Osteoblast (primary cell): ENCODE measurements at regions not wholly inside any gene's neighbourhood (a gene's known extent, or its start where the extent isn't known, plus 50 kb on each side); places are given as distances from the start of the nearest gene placed in this dataset.
A peak's percentile ranks its signal among the peaks of the same experiment; 100 is the strongest.

Experiments used
- DNase-seq: peaks from one replicate; pipeline ENCODE4 v3.0.0; 2011; ENCODE audit warnings: low spot score, mixed read lengths; ENCODE audit not compliant: insufficient read length; ENCODE audit errors: missing footprints
- H2AFZ ChIP-seq: 2 replicates; pipeline ENCODE4 v1.6.0; 2011; ENCODE audit warnings: mild to moderate bottlenecking, low read length
- H3K27ac ChIP-seq: 2 replicates; pipeline ENCODE4 v1.5.1; 2011; ENCODE audit warnings: mild to moderate bottlenecking, low read depth, low read length, moderate library complexity
- H3K27me3 ChIP-seq: 2 replicates; pipeline ENCODE4 v1.6.0; 2012; ENCODE audit warnings: mild to moderate bottlenecking, control low read depth, inconsistent platforms, low read length, moderate library complexity; ENCODE audit not compliant: insufficient read depth
- H3K36me3 ChIP-seq: 2 replicates; pipeline ENCODE4 v1.5.1; 2011; ENCODE audit warnings: mild to moderate bottlenecking, low read length, control low read depth, moderate library complexity; ENCODE audit not compliant: insufficient read depth
- H3K4me1 ChIP-seq: 2 replicates; pipeline ENCODE4 v1.5.1; 2011; ENCODE audit warnings: mild to moderate bottlenecking, low read length, control low read depth, moderate library complexity; ENCODE audit not compliant: insufficient read depth
- H3K4me2 ChIP-seq: 2 replicates; pipeline ENCODE4 v1.6.0; 2011; ENCODE audit warnings: mild to moderate bottlenecking, low read length; ENCODE audit not compliant: insufficient read depth
- H3K4me3 ChIP-seq: fragments of 200-600 bp; sonication (generic); 3 replicates; pipeline ENCODE4 v1.5.1; 2012; ENCODE audit warnings: mild to moderate bottlenecking, low read length, inconsistent platforms; ENCODE audit not compliant: insufficient read depth
- H3K79me2 ChIP-seq: 2 replicates; pipeline ENCODE4 v1.6.0; 2012; ENCODE audit warnings: mild to moderate bottlenecking, low read length, control low read depth, inconsistent platforms; ENCODE audit not compliant: insufficient read depth
- H3K9me3 ChIP-seq: 2 replicates; pipeline ENCODE4 v1.5.1; 2011; ENCODE audit warnings: low read depth, low read length, control low read depth
- H4K20me1 ChIP-seq: 2 replicates; pipeline ENCODE4 v1.6.0; 2012; ENCODE audit warnings: mild to moderate bottlenecking, low read length, control low read depth; ENCODE audit not compliant: insufficient read depth
- TF ChIP-seq, protein P1 (sequence below): IDR thresholded peaks from 2 replicates; pipeline ENCODE4 v1.5.1; 2011; ENCODE audit warnings: mild to moderate bottlenecking, low read depth, low read length, moderate library complexity; ENCODE audit errors: extremely low read depth

DNA sequence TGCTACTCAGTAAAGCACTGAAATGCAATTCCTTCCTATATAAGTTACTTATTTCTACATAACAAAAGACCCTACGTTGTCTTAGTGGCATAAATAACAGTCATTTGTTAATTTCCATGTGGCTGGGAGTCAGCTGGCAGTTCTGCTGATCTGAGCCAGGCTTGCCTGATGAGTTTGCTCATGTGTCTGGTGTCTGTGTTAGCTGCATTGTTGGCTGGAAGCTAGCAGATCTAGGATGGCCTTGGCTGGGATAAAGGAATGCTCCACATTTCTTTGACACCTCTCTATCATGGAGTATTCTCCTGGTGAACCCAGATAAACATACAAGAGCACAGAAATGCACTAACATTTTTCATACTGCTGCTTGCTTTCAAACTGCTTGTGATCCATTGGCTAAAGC lies 264.4 kb upstream of the MON1B start:
- Histone ChIP-seq H3K79me2 (no peaks in the 10 kb centered on the region), H3K36me3 (no peaks in the 10 kb centered on the region), H3K4me2 (no peak overlapping the region), H3K9me3 (no peaks in the 10 kb centered on the region), H3K27me3 (no peaks in the 10 kb centered on the region), H2AFZ (no peak overlapping the region), H3K4me3 (no peak overlapping the region), H3K27ac (no peak overlapping the region), H4K20me1 (no peaks in the 10 kb centered on the region), H3K4me1 (no peaks in the 10 kb centered on the region)
- TF ChIP-seq, protein P1, sequence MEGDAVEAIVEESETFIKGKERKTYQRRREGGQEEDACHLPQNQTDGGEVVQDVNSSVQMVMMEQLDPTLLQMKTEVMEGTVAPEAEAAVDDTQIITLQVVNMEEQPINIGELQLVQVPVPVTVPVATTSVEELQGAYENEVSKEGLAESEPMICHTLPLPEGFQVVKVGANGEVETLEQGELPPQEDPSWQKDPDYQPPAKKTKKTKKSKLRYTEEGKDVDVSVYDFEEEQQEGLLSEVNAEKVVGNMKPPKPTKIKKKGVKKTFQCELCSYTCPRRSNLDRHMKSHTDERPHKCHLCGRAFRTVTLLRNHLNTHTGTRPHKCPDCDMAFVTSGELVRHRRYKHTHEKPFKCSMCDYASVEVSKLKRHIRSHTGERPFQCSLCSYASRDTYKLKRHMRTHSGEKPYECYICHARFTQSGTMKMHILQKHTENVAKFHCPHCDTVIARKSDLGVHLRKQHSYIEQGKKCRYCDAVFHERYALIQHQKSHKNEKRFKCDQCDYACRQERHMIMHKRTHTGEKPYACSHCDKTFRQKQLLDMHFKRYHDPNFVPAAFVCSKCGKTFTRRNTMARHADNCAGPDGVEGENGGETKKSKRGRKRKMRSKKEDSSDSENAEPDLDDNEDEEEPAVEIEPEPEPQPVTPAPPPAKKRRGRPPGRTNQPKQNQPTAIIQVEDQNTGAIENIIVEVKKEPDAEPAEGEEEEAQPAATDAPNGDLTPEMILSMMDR, result no peak
- no peak for DNase-seq

GRCh38 chr16:76931186-76931585 lies 259.8 kb upstream of the MON1B start:
- H3K36me3 ChIP-seq, result no peaks in the 10 kb centered on the region
- no peaks in the 10 kb centered on the region for H4K20me1 ChIP-seq
- H3K4me3 ChIP-seq, result no peak overlapping the region
- no peak overlapping the region for H3K27ac ChIP-seq
- no peaks in the 10 kb centered on the region for H3K79me2 ChIP-seq
- TF ChIP-seq, protein P1, result no peak
- no peak overlapping the region for H2AFZ ChIP-seq
- no peak overlapping the region for H3K4me2 ChIP-seq
- no peak for DNase-seq
- H3K4me1 ChIP-seq, result peaks cover 8% of the 10 kb centered on the region
- H3K27me3 ChIP-seq, result no peaks in the 10 kb centered on the region
- no peaks in the 10 kb centered on the region for H3K9me3 ChIP-seq

DNA sequence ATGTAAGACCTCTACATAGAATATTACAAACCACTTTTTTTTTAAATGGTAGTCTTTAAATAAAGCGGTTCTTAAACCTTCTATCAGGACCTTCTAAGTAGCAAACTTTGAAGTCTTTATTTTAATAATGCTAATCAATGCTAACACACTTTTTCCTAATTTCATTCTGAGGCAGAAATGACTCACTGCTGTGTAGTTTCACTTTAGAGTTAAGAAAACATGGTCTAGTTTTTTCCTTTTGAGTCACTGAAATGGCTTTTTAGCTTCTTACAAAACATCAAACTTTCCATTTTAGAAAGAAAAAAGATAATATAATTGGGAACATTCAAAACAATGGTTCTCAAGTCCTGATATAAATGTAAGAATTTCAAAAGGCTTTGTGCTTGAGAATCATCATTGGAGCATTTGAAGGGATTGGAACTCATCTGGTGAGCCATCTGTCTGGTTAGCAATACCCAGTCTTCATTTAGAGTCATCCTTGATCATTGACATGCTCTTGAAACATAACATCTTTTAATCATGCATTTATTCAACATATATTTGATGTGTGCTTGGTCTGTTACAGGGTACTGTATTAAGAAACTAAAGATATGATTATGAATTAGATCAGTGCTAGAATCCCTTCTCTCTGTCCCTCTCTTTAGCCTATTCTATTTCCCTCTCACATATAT lies 258.3 kb upstream of the MON1B start:
- no peak overlapping the region for H3K4me3 ChIP-seq
- H3K36me3 ChIP-seq, result no peaks in the 10 kb centered on the region
- TF ChIP-seq, protein P1, result no peak
- H3K4me2 ChIP-seq, result peak overlapping the region; percentile 34
- no peak for DNase-seq
- peak overlapping the region; percentile 64 for H2AFZ ChIP-seq
- H3K27ac ChIP-seq, result peak overlapping the region; percentile 23
- no peaks in the 10 kb centered on the region for H3K27me3 ChIP-seq
- no peaks in the 10 kb centered on the region for H3K9me3 ChIP-seq
- peaks cover 8% of the 10 kb centered on the region for H3K4me1 ChIP-seq
- H3K79me2 ChIP-seq, result no peaks in the 10 kb centered on the region
- H4K20me1 ChIP-seq, result no peaks in the 10 kb centered on the region

DNA sequence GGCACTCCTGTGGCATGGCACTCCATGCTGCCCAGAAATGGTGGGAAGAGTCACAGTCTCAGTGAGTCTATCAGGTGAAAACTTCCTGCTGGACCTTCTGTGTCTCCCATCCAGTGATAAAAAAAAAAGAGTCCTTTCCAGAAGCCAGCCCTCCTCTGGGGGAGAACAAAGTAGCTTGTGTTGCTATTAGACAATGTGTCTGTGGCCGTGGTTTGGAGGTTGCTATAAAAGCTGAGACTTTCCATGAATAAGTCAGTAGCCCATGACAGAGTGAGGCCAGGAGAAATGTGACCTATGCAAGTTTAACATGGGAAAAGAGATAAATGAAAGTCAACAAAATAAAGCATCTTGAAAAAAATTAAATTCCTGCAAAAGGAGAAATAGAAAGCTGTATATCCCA lies 250.7 kb upstream of the MON1B start:
- Histone ChIP-seq H3K27me3 (no peaks in the 10 kb centered on the region), H3K9me3 (no peaks in the 10 kb centered on the region), H3K27ac (no peak overlapping the region), H3K4me2 (no peak overlapping the region), H3K4me1 (no peaks in the 10 kb centered on the region), H3K4me3 (no peak overlapping the region), H3K79me2 (no peaks in the 10 kb centered on the region), H2AFZ (no peak overlapping the region), H4K20me1 (no peaks in the 10 kb centered on the region), H3K36me3 (no peaks in the 10 kb centered on the region)
- DNase-seq, result no peak
- TF ChIP-seq, protein P1, result no peak
